IMR-90 (cell line): ENCODE measurements at regions not wholly inside any gene's neighbourhood (a gene's known extent, or its start where the extent isn't known, plus 50 kb on each side); places are given as distances from the start of the nearest gene placed in this dataset.

ENCODE experiments used
- ATAC-seq: fragments of 200-7000 bp; cut with Tn5 transposase; 2 replicates; pipeline ENCODE4 v1.9.1; 2020; ENCODE audit warnings: low read depth, mild to moderate bottlenecking, moderate library complexity
- BruUV-seq: library from RNA; stranded (reverse); fragments of 400-500 nt; replicated peaks from 2 replicates; lab custom pipeline; 2021; lab: Mats Ljungman, UMichigan
- CTCF ChIA-PET: fragments of 300-600 bp; formaldehyde crosslinking; extraction: SDS; loops from one replicate; lab custom pipeline; 2021; ENCODE audit warnings: antibody characterized with exemption; lab: Yijun Ruan, JAX
- POLR2A ChIA-PET: fragments of 300-600 bp; sonication (Branson Sonifier 250); formaldehyde crosslinking; loops from one replicate; lab custom pipeline; 2022; ENCODE audit warnings: antibody characterized with exemption; ENCODE audit not compliant: unreplicated experiment; lab: Charles Lee
- DNase-seq: peaks from one replicate; pipeline ENCODE4 v3.0.0; 2013
- H2AFZ ChIP-seq: replicated peaks from 2 replicates; pipeline ENCODE3; 2013; ENCODE audit warnings: low read length, mild to moderate bottlenecking; ENCODE audit not compliant: poor library complexity
- H2AK5ac ChIP-seq: 2 replicates; pipeline ENCODE4 v1.6.1; 2013; ENCODE audit warnings: low read depth, low read length, inconsistent platforms
- H2AK9ac ChIP-seq: replicated peaks from 2 replicates; pipeline ENCODE3; 2013; ENCODE audit warnings: mild to moderate bottlenecking, low read depth, low read length, moderate library complexity; ENCODE audit not compliant: poor library complexity
- H2BK120ac ChIP-seq: 2 replicates; pipeline ENCODE4 v1.6.1; 2013; ENCODE audit warnings: low read depth, low read length, inconsistent platforms
- H2BK15ac ChIP-seq: 3 replicates; pipeline ENCODE4 v1.6.1; 2013; ENCODE audit warnings: low read depth, low read length, inconsistent platforms
- H2BK20ac ChIP-seq: 2 replicates; pipeline ENCODE4 v1.6.1; 2013; ENCODE audit warnings: low read depth, mild to moderate bottlenecking, inconsistent platforms, low read length, moderate library complexity
- H2BK5ac ChIP-seq: 2 replicates; pipeline ENCODE4 v1.6.1; 2013; ENCODE audit warnings: mild to moderate bottlenecking, low read depth, low read length, inconsistent platforms; ENCODE audit not compliant: poor library complexity, severe bottlenecking
- H3K14ac ChIP-seq: replicated peaks from 2 replicates; pipeline ENCODE4 v1.6.1; 2013; ENCODE audit warnings: low read depth, low read length, inconsistent platforms
- H3K18ac ChIP-seq: 2 replicates; pipeline ENCODE4 v1.6.1; 2013; ENCODE audit warnings: low read depth, low read length, control low read depth
- H3K23ac ChIP-seq: 2 replicates; pipeline ENCODE4 v1.6.1; 2013; ENCODE audit warnings: low read depth, low read length, inconsistent platforms
- H3K27ac ChIP-seq: 2 replicates; pipeline ENCODE4 v1.5.1; 2013; ENCODE audit warnings: mild to moderate bottlenecking, control low read depth, low read length; ENCODE audit not compliant: insufficient read depth
- H3K27me3 ChIP-seq: 2 replicates; pipeline ENCODE4 v1.6.1; 2013; ENCODE audit warnings: low read length; ENCODE audit not compliant: control insufficient read depth, insufficient read depth
- H3K36me3 ChIP-seq: 2 replicates; pipeline ENCODE4 v1.6.1; 2013; ENCODE audit warnings: low read length, mixed read lengths; ENCODE audit not compliant: control insufficient read depth, insufficient read depth
- H3K4ac ChIP-seq: 2 replicates; pipeline ENCODE4 v1.6.1; 2013; ENCODE audit warnings: low read depth, low read length, inconsistent platforms
- H3K4me1 ChIP-seq: 2 replicates; pipeline ENCODE4 v1.6.1; 2013; ENCODE audit warnings: low read length, mixed read lengths; ENCODE audit not compliant: control insufficient read depth, insufficient read depth
- H3K4me2 ChIP-seq: 2 replicates; pipeline ENCODE4 v1.6.1; 2013; ENCODE audit warnings: low read depth, mild to moderate bottlenecking, control low read depth, low read length, moderate library complexity
- H3K4me3 ChIP-seq: 2 replicates; pipeline ENCODE4 v1.5.1; 2013; ENCODE audit warnings: low read depth, mild to moderate bottlenecking, control low read depth, low read length, moderate library complexity; ENCODE audit not compliant: insufficient read depth
- H3K56ac ChIP-seq: 2 replicates; pipeline ENCODE4 v1.6.1; 2013; ENCODE audit warnings: low read length, inconsistent platforms; ENCODE audit not compliant: insufficient read depth; ENCODE audit errors: extremely low read depth
- H3K79me1 ChIP-seq, 2 experiments: 2 replicates each; pipeline ENCODE4 v1.6.1; 2013; ENCODE audit warnings: low read length in 2 of 2, inconsistent platforms in 1 of 2, low read depth in 1 of 2
- H3K9ac ChIP-seq: 2 replicates; pipeline ENCODE4 v1.6.1; 2013; ENCODE audit warnings: low read depth, low read length, control low read depth
- H3K9me1 ChIP-seq: 2 replicates; pipeline ENCODE4 v1.6.1; 2013; ENCODE audit warnings: low read length, inconsistent platforms; ENCODE audit not compliant: insufficient read depth
- H3K9me3 ChIP-seq: 2 replicates; pipeline ENCODE4 v1.6.1; 2013; ENCODE audit warnings: low read length; ENCODE audit not compliant: control insufficient read depth, insufficient read depth
- H4K20me1 ChIP-seq: 2 replicates; pipeline ENCODE4 v1.6.1; 2013; ENCODE audit warnings: low read length, inconsistent platforms; ENCODE audit not compliant: insufficient read depth
- H4K5ac ChIP-seq: 2 replicates; pipeline ENCODE4 v1.6.1; 2013; ENCODE audit warnings: mild to moderate bottlenecking, low read depth, low read length, control low read depth
- H4K8ac ChIP-seq, 2 experiments: 2 replicates each; pipeline ENCODE4 v1.6.1; 2013; ENCODE audit warnings: low read depth in 2 of 2, low read length in 2 of 2, control low read depth in 1 of 2, inconsistent platforms in 1 of 2
- H4K91ac ChIP-seq: 2 replicates; pipeline ENCODE4 v1.6.1; 2013; ENCODE audit warnings: low read depth, low read length, inconsistent platforms; ENCODE audit not compliant: insufficient read depth
- BHLHE40 ChIP-seq: fragments of 150-350 bp; IDR thresholded peaks from 2 replicates; pipeline ENCODE4 v1.6.1; 2016; ENCODE audit warnings: mild to moderate bottlenecking, low read depth, low read length
- FOS ChIP-seq: fragments of 150-350 bp; IDR thresholded peaks from 2 replicates; pipeline ENCODE4 v1.6.1; 2016; ENCODE audit warnings: low read depth, low read length
- MXI1 ChIP-seq: IDR thresholded peaks from 2 replicates; pipeline ENCODE4 v1.6.1; 2012; ENCODE audit warnings: low read depth, mild to moderate bottlenecking, low read length, moderate library complexity, borderline replicate concordance
- NFE2L2 ChIP-seq: fragments of 150-350 bp; IDR thresholded peaks from 2 replicates; pipeline ENCODE4 v1.6.1; 2016; ENCODE audit warnings: low read depth, mild to moderate bottlenecking, low read length
- POLR2A ChIP-seq: IDR thresholded peaks from 2 replicates; pipeline ENCODE4 v1.6.1; 2012; ENCODE audit warnings: mild to moderate bottlenecking, low read depth, low read length
- RFX5 ChIP-seq: IDR thresholded peaks from 2 replicates; pipeline ENCODE4 v1.8.0; 2012; ENCODE audit warnings: low read depth, mild to moderate bottlenecking, low read length, moderate library complexity
- SMC3 ChIP-seq: fragments of 150-350 bp; IDR thresholded peaks from 2 replicates; pipeline ENCODE4 v1.6.1; 2016; ENCODE audit warnings: low read depth, mild to moderate bottlenecking, antibody characterized with exemption, low read length, moderate library complexity
- WGBS, 2 experiments: methylation state at CpG; one replicate each; pipeline versions ENCODE4 v1.1.5 to v1.1.7; 2013; ENCODE audit warnings: missing lambda C conversion rate in 2 of 2; ENCODE audit not compliant: insufficient read length in 1 of 2; ENCODE audit errors: extremely low coverage in 2 of 2; 5-methylcytosine and 5-hydroxymethylcytosine counted together
- dilution Hi-C: fragments of 300-500 bp; cut with HindIII; formaldehyde crosslinking; loops from one replicate; pipeline ENCODE4 v1.14.3; 2018; ENCODE audit warnings: low sequenced_read_pairs; ENCODE audit not compliant: unreplicated experiment
- in situ Hi-C: fragments of 300-500 bp; cut with MboI; formaldehyde crosslinking; loops from 3 replicates; pipeline ENCODE4 v1.14.3; 2019; ENCODE audit warnings: low sequenced_read_pairs, inconsistent platforms, mixed read lengths
- intact Hi-C: fragments of 100-400 bp; cut with micrococcal nuclease; formaldehyde crosslinking; loops from 2 replicates; pipeline ENCODE4 v1.10.0; 2022
- TF ChIP-seq, protein P1 (sequence below): fragments of 150-350 bp; IDR thresholded peaks from 2 replicates; pipeline ENCODE4 v1.6.1; 2017; ENCODE audit warnings: mild to moderate bottlenecking, antibody characterized with exemption, low read length, low read depth
- TF ChIP-seq, protein P2 (sequence below): fragments of 150-350 bp; IDR thresholded peaks from 2 replicates; pipeline ENCODE4 v1.6.1; 2016; ENCODE audit warnings: low read depth, mild to moderate bottlenecking, low read length, moderate library complexity, borderline replicate concordance
- TF ChIP-seq, protein P3 (sequence below): conservative IDR thresholded peaks from 2 replicates; pipeline ENCODE4 v1.5.1; 2012; ENCODE audit warnings: mild to moderate bottlenecking, low read depth, low read length, improper control_type of control experiment

DNA sequence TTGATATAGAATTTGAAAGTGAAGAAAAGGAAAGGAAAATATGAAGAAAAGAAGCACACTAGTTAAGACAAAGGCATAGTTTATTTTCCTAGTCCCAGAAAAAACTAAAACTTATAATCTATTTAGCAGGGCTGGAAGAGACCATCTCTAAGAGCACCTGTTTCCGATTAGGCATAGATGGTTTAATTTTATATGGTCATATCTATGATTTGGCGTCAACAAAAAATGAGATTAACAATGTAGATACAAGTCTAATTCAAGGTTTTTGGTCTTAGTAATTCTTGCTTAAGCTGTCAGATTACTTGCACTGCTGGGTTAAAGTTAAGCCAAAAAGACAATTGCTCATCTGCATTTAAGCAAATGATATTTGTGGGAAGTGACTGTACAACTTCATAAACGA is 502.5 kb upstream of the FSHR start:
- Histone ChIP-seq H3K18ac (no peak overlapping the region), H2AK5ac (no peak overlapping the region)
- CTCF ChIA-PET: no interaction called here

More for the DNA sequence above, 502.5 kb upstream of the FSHR start:
- Histone ChIP-seq H3K27ac (no peak overlapping the region), H3K56ac (no peak overlapping the region), H3K4me2 (no peak overlapping the region), H3K23ac (no peak overlapping the region), H4K20me1 (no peaks in the 10 kb centered on the region), H3K27me3 (no peaks in the 10 kb centered on the region), H3K9me3 (no peaks in the 10 kb centered on the region), H3K79me1 (no peaks in the 10 kb centered on the region), H3K14ac (no peak overlapping the region), H2BK120ac (no peak overlapping the region), H2BK20ac (no peak overlapping the region), H2BK5ac (no peak overlapping the region), H4K8ac (no peak overlapping the region), H3K4me1 (no peaks in the 10 kb centered on the region), H2AFZ (no peak overlapping the region), H4K91ac (no peak overlapping the region), H3K9me1 (no peaks in the 10 kb centered on the region), H3K36me3 (no peaks in the 10 kb centered on the region), H3K4me3 (no peak overlapping the region), H2BK15ac (no peak overlapping the region), H3K9ac (no peak overlapping the region), H4K5ac (no peak overlapping the region), H2AK9ac (no peak overlapping the region), H3K4ac (no peak overlapping the region)
- in situ Hi-C loops: no loop called here
- POLR2A ChIA-PET: no interaction called here
- no peak for DNase-seq
- dilution Hi-C loops: no loop called here
- TF ChIP-seq, protein P1, sequence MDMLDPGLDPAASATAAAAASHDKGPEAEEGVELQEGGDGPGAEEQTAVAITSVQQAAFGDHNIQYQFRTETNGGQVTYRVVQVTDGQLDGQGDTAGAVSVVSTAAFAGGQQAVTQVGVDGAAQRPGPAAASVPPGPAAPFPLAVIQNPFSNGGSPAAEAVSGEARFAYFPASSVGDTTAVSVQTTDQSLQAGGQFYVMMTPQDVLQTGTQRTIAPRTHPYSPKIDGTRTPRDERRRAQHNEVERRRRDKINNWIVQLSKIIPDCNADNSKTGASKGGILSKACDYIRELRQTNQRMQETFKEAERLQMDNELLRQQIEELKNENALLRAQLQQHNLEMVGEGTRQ: no peak
- TF ChIP-seq, protein P2, sequence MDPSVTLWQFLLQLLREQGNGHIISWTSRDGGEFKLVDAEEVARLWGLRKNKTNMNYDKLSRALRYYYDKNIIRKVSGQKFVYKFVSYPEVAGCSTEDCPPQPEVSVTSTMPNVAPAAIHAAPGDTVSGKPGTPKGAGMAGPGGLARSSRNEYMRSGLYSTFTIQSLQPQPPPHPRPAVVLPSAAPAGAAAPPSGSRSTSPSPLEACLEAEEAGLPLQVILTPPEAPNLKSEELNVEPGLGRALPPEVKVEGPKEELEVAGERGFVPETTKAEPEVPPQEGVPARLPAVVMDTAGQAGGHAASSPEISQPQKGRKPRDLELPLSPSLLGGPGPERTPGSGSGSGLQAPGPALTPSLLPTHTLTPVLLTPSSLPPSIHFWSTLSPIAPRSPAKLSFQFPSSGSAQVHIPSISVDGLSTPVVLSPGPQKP: no peak
- TF ChIP-seq RFX5: no peak
- TF ChIP-seq, protein P3, sequence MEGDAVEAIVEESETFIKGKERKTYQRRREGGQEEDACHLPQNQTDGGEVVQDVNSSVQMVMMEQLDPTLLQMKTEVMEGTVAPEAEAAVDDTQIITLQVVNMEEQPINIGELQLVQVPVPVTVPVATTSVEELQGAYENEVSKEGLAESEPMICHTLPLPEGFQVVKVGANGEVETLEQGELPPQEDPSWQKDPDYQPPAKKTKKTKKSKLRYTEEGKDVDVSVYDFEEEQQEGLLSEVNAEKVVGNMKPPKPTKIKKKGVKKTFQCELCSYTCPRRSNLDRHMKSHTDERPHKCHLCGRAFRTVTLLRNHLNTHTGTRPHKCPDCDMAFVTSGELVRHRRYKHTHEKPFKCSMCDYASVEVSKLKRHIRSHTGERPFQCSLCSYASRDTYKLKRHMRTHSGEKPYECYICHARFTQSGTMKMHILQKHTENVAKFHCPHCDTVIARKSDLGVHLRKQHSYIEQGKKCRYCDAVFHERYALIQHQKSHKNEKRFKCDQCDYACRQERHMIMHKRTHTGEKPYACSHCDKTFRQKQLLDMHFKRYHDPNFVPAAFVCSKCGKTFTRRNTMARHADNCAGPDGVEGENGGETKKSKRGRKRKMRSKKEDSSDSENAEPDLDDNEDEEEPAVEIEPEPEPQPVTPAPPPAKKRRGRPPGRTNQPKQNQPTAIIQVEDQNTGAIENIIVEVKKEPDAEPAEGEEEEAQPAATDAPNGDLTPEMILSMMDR: no peak
- no peak for TF ChIP-seq POLR2A
- TF ChIP-seq BHLHE40: no peak
- no peak for TF ChIP-seq MXI1
- TF ChIP-seq NFE2L2: no peak
- no peak for TF ChIP-seq SMC3
- no peak for TF ChIP-seq FOS
- no peak for ATAC-seq
- BruUV-seq: no TSS peak
- WGBS, 2 experiments: no CpG with 5 or more reads among the region's 3 CpGs
- intact Hi-C loops: no loop called here
